HFFc6 (cell line): ENCODE measurements at regions not wholly inside any gene's neighbourhood (a gene's known extent, or its start where the extent isn't known, plus 50 kb on each side); places are given as distances from the start of the nearest gene placed in this dataset.

Experiments used
- DNase-seq: peaks from one replicate; pipeline ENCODE4 v3.0.0-alpha.2; 2018
- H3K27ac Mint-ChIP-seq: 2 replicates; pipeline ENCODE4 v1.8.0; 2020; ENCODE audit warnings: mild to moderate bottlenecking, mixed read lengths
- H3K27me3 Mint-ChIP-seq: 2 replicates; pipeline ENCODE4 v1.8.0; 2021; ENCODE audit warnings: mild to moderate bottlenecking, moderate library complexity, mixed read lengths; ENCODE audit not compliant: insufficient read depth
- H3K36me3 Mint-ChIP-seq: 2 replicates; pipeline ENCODE4 v1.8.0; 2021; ENCODE audit warnings: low read depth, mixed read lengths
- H3K4me1 Mint-ChIP-seq: 2 replicates; pipeline ENCODE4 v1.8.0; 2020; ENCODE audit warnings: low read depth, mixed read lengths
- H3K4me3 Mint-ChIP-seq: 2 replicates; pipeline ENCODE4 v1.8.0; 2020; ENCODE audit warnings: mild to moderate bottlenecking, moderate library complexity, mixed read lengths
- H3K9me3 Mint-ChIP-seq: 2 replicates; pipeline ENCODE4 v1.8.0; 2020; ENCODE audit warnings: mild to moderate bottlenecking, mixed read lengths
- CTCF ChIP-seq: fragments of 200-600 bp; sonication (generic); IDR thresholded peaks from 2 replicates; pipeline ENCODE4 v1.5.0; 2021; ENCODE audit warnings: antibody characterized with exemption, mild to moderate bottlenecking

DNA sequence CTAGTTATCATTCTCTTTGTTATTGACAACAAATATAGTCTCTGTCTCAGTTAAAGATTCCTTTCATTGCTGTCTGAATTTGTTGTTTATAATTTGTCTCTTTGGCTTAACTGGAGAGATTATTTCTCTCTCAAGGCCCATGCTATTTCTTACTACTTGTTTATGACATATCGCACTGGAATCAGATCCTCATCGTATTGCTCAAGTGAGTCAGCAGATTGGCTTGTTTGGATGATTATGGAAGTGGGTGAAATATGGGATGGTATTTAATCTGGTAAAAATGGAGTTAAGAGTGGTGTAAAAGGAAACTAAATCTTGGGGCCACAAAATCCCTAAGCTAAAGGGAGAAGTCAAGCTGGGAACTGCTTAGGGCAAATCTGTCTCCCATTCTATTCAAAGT lies 613.1 kb downstream of the SI start:
- Mint-ChIP-seq H3K9me3 (peaks cover 56% of the 10 kb centered on the region), H3K36me3 (no peaks in the 10 kb centered on the region), H3K4me3 (no peak overlapping the region), H3K27ac (no peak overlapping the region), H3K27me3 (no peaks in the 10 kb centered on the region), H3K4me1 (no peaks in the 10 kb centered on the region)
- TF ChIP-seq CTCF, result no peak
- no peak for DNase-seq

DNA sequence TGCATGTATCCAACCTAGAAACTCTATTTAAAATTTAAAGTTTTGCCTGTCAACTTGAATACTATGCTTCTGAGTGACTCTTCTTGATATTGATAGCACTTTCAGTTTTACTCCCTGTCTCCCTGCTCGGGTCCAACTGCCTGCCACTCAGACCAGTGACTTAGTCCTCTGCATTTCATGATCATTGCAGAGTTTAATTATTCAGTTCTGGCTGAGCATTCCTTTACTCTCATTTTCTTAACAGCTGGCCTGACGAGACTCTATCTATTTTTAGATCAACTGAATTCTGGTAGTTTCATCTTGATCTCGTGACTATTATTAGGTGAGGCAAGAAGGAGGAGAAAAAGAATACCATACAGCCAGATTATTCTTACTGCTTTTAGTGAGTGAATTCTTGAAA lies 617.4 kb downstream of the SI start:
- peaks cover 36% of the 10 kb centered on the region for H3K9me3 Mint-ChIP-seq
- TF ChIP-seq CTCF, result no peak
- DNase-seq, result no peak
- H3K4me3 Mint-ChIP-seq, result no peak overlapping the region
- H3K36me3 Mint-ChIP-seq, result no peaks in the 10 kb centered on the region
- H3K4me1 Mint-ChIP-seq, result no peaks in the 10 kb centered on the region
- no peaks in the 10 kb centered on the region for H3K27me3 Mint-ChIP-seq
- H3K27ac Mint-ChIP-seq, result no peak overlapping the region

GRCh38 chr3:164459521-164460151 lies 618.7 kb downstream of the SI start:
- H3K4me3 Mint-ChIP-seq, result no peak overlapping the region
- no peak for DNase-seq
- H3K36me3 Mint-ChIP-seq, result no peaks in the 10 kb centered on the region
- peaks cover 34% of the 10 kb centered on the region for H3K9me3 Mint-ChIP-seq
- no peaks in the 10 kb centered on the region for H3K4me1 Mint-ChIP-seq
- no peaks in the 10 kb centered on the region for H3K27me3 Mint-ChIP-seq
- TF ChIP-seq CTCF, result no peak
- no peak overlapping the region for H3K27ac Mint-ChIP-seq

DNA sequence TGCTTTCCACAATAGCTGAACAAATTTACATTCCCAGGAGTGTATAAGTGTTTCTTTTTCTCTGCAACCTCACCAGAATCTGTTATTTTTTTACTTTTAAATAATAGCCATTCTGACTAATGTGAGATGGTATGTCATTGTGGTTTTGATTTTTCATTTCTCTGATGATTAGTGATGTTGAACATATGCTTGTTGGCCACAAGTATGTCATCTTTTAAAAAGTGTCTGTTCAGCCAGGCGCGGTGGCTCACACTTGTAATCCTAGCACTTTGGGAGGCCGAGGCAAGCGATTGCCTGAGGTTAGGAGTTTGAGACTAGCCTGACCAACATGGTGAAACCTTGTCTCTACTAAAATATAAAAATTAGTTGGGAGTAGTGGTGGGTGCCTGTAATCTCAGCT lies 619.3 kb downstream of the SI start:
- Mint-ChIP-seq H3K4me3 (no peak overlapping the region), H3K9me3 (peaks cover 37% of the 10 kb centered on the region), H3K4me1 (no peaks in the 10 kb centered on the region), H3K27me3 (no peaks in the 10 kb centered on the region), H3K27ac (no peak overlapping the region), H3K36me3 (no peaks in the 10 kb centered on the region)
- DNase-seq, result no peak
- TF ChIP-seq CTCF, result no peak

GRCh38 chr3:164453714-164454113 lies 624.6 kb downstream of the SI start:
- Mint-ChIP-seq H3K27ac (no peak overlapping the region), H3K27me3 (no peaks in the 10 kb centered on the region), H3K9me3 (peaks cover 48% of the 10 kb centered on the region), H3K36me3 (no peaks in the 10 kb centered on the region), H3K4me3 (no peak overlapping the region), H3K4me1 (no peaks in the 10 kb centered on the region)
- no peak for DNase-seq
- no peak for TF ChIP-seq CTCF

- no peak overlapping the region; the same call in 1 of the 2 replicates for H3K27ac Mint-ChIP-seq
Observed at GRCh38 chr3:164452707-164453106, 625.6 kb downstream of the SI start.

More at GRCh38 chr3:164452707-164453106, 625.6 kb downstream of the SI start:
- DNase-seq, result no peak
- H3K4me3 Mint-ChIP-seq, result no peak overlapping the region
- H3K27me3 Mint-ChIP-seq, result no peaks in the 10 kb centered on the region
- H3K9me3 Mint-ChIP-seq, result peaks cover 55% of the 10 kb centered on the region
- H3K4me1 Mint-ChIP-seq, result no peaks in the 10 kb centered on the region
- H3K36me3 Mint-ChIP-seq, result no peaks in the 10 kb centered on the region
- TF ChIP-seq CTCF, result no peak
